ENCODE measurements at regions not wholly inside any gene's neighbourhood (a gene's known extent, or its start where the extent isn't known, plus 50 kb on each side); places are given as distances from the start of the nearest gene placed in this dataset.

- TF ChIP-seq POLR2AphosphoS5 (IDR thresholded peaks at IDR 0.05; ENCODE audit: borderline replicate concordance, low read depth, low read length) (no peak), EZH2 (IDR thresholded peaks at IDR 0.05) (no peak)
These were observed 391.5 kb upstream of the MIR17HG start for GRCh38 chr13:90956031-90956430.
